NCI-H460 (cell line): ENCODE measurements at regions not wholly inside any gene's neighbourhood (a gene's known extent, or its start where the extent isn't known, plus 50 kb on each side); places are given as distances from the start of the nearest gene placed in this dataset.

ENCODE experiments used
- DNase-seq: peaks from one replicate; pipeline ENCODE4 v3.0.0-alpha.2; 2016; ENCODE audit warnings: low read depth; ENCODE audit errors: extremely low read depth

GRCh38 chrX:140848800-140849199 lies 139.2 kb downstream of the LINC00632 start:
- DNase-seq = no peak

- DNase-seq = no peak
These were observed 141.7 kb upstream of the SPANXB1 start for GRCh38 chrX:140860718-140861117.

DNA sequence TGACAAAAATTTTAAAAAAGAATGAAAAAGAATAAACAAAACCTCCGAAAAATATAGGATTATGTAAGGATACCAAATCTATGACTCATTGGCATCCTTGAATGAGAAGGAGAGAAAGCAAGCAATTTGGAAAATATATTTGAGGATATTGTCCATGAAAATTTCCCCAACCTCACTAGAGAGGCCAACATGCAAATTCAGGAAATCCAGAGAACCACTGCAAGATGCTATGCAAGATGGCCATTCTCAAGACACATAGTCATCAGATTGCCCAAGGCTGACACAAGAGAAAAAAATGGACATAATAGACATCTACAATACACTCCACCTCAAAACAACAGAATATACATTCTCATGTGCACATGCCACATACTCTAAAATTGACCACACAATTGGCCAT lies 135.9 kb upstream of the SPANXB1 start:
- no peak for DNase-seq

DNA sequence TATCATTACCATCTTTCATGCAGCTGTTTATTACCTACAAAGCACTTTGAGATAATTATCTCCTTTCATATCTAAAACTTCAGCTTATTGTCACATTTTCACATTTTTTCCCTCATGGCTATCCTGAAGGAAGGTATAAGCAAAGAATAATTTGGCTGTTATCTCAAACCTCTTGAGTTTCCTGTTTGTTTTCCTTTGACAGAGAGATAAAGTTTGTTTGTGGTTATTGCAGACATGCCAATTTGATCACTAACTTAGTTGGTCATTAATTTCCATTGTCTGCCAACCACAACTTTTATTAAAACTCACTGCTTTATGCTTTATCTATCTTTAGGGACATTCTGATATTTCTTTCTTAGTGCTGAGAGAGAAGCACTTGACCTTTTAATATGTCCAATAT lies 89.8 kb upstream of the SPANXB1 start:
- no peak for DNase-seq

- no peak for DNase-seq
These were observed 88.4 kb upstream of the SPANXB1 start for GRCh38 chrX:140913802-140914501.

GRCh38 chrX:140916872-140917271 lies 85.5 kb upstream of the SPANXB1 start:
- no peak for DNase-seq

GRCh38 chrX:140917354-140918115 lies 84.9 kb upstream of the SPANXB1 start:
- no peak for DNase-seq

GRCh38 chrX:140918398-140919038 lies 83.9 kb upstream of the SPANXB1 start:
- DNase-seq = peak; percentile 56

DNA sequence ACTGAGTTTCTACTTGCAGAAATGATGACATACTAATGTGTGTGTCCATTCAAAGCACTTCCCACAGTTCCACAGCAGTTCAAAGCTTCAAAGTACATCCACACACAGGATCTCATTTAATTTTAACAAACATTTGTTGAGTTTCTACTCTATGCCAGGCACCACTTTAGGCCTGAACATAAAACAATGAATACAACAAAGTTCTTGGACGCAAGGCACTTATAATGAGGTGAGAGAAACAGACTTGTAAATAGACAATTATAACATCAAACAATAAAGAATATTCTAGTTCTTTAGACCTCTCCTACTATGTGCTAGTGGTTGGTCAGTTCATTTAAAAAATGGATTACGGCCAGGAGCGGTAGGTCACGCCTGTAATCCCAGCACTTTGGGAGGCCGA lies 82.0 kb upstream of the SPANXB1 start:
- no peak for DNase-seq

- no peak for DNase-seq
These were observed 79.3 kb upstream of the SPANXB1 start for GRCh38 chrX:140923118-140923517.

DNA sequence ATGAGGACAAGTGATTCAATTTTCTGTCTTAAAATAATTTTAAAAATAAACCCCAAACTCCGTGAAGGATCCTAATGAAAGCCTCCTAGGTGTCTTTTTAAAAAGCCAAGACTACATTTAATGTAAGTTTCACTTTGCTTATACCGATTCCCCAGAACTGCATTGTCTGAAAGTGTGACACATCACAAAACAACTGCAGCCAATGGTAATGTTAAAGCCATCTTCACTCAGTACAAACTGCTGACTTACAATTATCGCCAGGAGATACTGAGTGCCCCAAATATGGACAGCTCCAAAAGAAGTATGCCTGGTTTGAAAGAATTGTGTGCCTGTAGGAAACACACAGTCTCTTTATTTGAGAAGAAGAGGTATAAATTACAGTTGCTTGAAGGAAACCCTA lies 73.7 kb upstream of the SPANXB1 start:
- DNase-seq = no peak

GRCh38 chrX:140933016-140933415 lies 69.4 kb upstream of the SPANXB1 start:
- DNase-seq = no peak

GRCh38 chrX:140933874-140934655 lies 68.3 kb upstream of the SPANXB1 start:
- DNase-seq = no peak

GRCh38 chrX:140943513-140943912 lies 58.9 kb upstream of the SPANXB1 start:
- no peak for DNase-seq

DNA sequence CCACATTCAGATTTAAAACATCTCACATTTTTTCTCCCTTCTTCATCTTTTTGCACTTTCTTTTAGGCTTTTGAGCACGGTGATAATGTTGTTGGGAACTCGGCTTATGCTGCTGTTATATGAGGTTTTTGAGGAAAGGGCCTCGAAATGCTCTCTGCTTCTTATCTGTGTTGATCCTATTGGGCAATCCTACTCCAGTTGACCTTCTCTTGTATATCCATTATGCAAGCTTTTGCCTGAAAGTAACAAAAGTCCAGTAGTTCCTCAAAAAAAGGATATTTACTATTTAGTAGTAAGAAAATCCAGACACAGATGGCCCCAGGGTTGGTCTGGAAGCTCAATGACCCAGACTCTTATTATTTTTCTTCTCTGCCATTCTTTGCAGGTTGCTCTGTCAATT lies 57.7 kb upstream of the SPANXB1 start:
- no peak for DNase-seq

GRCh38 chrX:140948827-140949226 lies 53.6 kb upstream of the SPANXB1 start:
- no peak for DNase-seq

- no peak for DNase-seq
These were observed 53.2 kb upstream of the SPANXB1 start for GRCh38 chrX:140949233-140949632.
